Common myeloid progenitor, CD34-positive (primary cell): ENCODE measurements at regions not wholly inside any gene's neighbourhood (a gene's known extent, or its start where the extent isn't known, plus 50 kb on each side); places are given as distances from the start of the nearest gene placed in this dataset.

Source experiments
- CTCF ChIA-PET: fragments of 350-600 bp; sonication (Branson Sonifier 250); formaldehyde crosslinking; loops from one replicate; lab custom pipeline; 2021; ENCODE audit warnings: antibody characterized with exemption; lab: Charles Lee
- POLR2A ChIA-PET: fragments of 350-600 bp; sonication (Branson Sonifier 250); formaldehyde crosslinking; loops from one replicate; lab custom pipeline; 2021; ENCODE audit warnings: antibody characterized with exemption; lab: Charles Lee
- DNase-seq, 3 donors: peaks; one replicate each; pipeline versions ENCODE4 v3.0.0 to v3.0.0-alpha.2; 2013
- H3K27ac ChIP-seq, 2 experiments: 1 replicate in 1 of 2; 2 replicates in 1 of 2; pipeline ENCODE4 v1.7.0; 2013; ENCODE audit warnings: inconsistent platforms in 2 of 2, low read length in 2 of 2, mild to moderate bottlenecking in 2 of 2, low read depth in 1 of 2, moderate library complexity in 1 of 2; ENCODE audit not compliant: severe bottlenecking in 2 of 2, insufficient read depth in 1 of 2, poor library complexity in 1 of 2
- H3K27me3 ChIP-seq, 5 experiments: replicated peaks in 2 of 5; 1 replicate in 3 of 5; 2 replicates in 2 of 5; pipeline versions ENCODE4 v1.6.1 to v1.7.0; 2013; ENCODE audit warnings: low read length in 4 of 5, mild to moderate bottlenecking in 2 of 5, moderate library complexity in 2 of 5, inconsistent platforms in 1 of 5; ENCODE audit not compliant: insufficient read depth in 5 of 5, control insufficient read depth in 4 of 5
- H3K36me3 ChIP-seq, 4 experiments: 1 replicate in 2 of 4; 2 replicates in 2 of 4; pipeline versions ENCODE4 v1.6.1 to v1.7.0; 2013; ENCODE audit warnings: low read length in 3 of 4, control low read depth in 1 of 4, mild to moderate bottlenecking in 1 of 4; ENCODE audit not compliant: control insufficient read depth in 4 of 4, insufficient read depth in 4 of 4
- H3K4me1 ChIP-seq, 4 experiments: 1 replicate in 3 of 4; 2 replicates in 1 of 4; pipeline versions ENCODE4 v1.6.1 to v1.7.1; 2013; ENCODE audit warnings: low read length in 3 of 4, mild to moderate bottlenecking in 3 of 4, control low read depth in 1 of 4, inconsistent platforms in 1 of 4, moderate library complexity in 1 of 4; ENCODE audit not compliant: control insufficient read depth in 4 of 4, insufficient read depth in 4 of 4; ENCODE audit errors: control extremely low read depth in 1 of 4
- H3K4me3 ChIP-seq, 7 experiments: 1 replicate in 4 of 7; 2 replicates in 3 of 7; pipeline versions ENCODE4 v1.5.1 to v1.7.0; 2013; ENCODE audit warnings: mild to moderate bottlenecking in 7 of 7, low read length in 6 of 7, moderate library complexity in 6 of 7, inconsistent platforms in 2 of 7, low read depth in 2 of 7, control low read depth in 1 of 7; ENCODE audit not compliant: insufficient read depth in 4 of 7, control insufficient read depth in 1 of 7; ENCODE audit errors: extremely low read depth in 1 of 7
- H3K9me3 ChIP-seq, 5 experiments: 1 replicate in 4 of 5; 2 replicates in 1 of 5; pipeline versions ENCODE4 v1.6.1 to v1.7.1; 2013; ENCODE audit warnings: low read length in 4 of 5, mild to moderate bottlenecking in 2 of 5, inconsistent platforms in 1 of 5, low read depth in 1 of 5, moderate library complexity in 1 of 5; ENCODE audit not compliant: control insufficient read depth in 4 of 5, insufficient read depth in 2 of 5; ENCODE audit errors: control extremely low read depth in 1 of 5
- WGBS: methylation state at CpG from one replicate; pipeline ENCODE4 v1.1.5; 2013; ENCODE audit not compliant: insufficient coverage; 5-methylcytosine and 5-hydroxymethylcytosine counted together

DNA sequence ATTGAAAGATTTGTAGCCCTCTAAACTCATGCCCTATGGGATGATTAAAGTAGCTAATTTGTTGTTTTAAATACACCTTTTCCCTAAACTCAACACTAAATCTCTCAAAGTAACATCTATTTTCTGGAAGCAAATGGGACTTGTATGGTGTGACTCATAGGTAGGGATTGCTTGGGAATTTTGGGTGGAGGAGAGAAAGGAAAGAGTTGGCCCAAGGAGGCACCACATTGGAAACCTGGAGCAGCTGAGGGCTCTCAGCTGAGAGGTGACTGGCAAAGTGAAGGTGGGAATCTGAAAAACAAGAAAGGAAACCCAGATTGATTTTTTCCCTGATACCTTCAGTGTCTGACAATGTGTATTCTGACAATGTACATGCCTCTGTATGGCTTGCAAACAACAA is 114.8 kb upstream of the PRICKLE1 start:
- Histone ChIP-seq H3K4me3 (no peak overlapping the region), H3K27ac (no peak overlapping the region), H3K9me3 (no peaks in the 10 kb centered on the region), H3K36me3 (no peaks in the 10 kb centered on the region), H3K4me1 (peaks cover 0 to 3% (median 0%) of the 10 kb centered on the region in 4 experiments), H3K27me3 (no peaks in the 10 kb centered on the region)
- POLR2A ChIA-PET: no interaction called here
- DNase-seq: no peak
- CTCF ChIA-PET: no interaction called here

DNA sequence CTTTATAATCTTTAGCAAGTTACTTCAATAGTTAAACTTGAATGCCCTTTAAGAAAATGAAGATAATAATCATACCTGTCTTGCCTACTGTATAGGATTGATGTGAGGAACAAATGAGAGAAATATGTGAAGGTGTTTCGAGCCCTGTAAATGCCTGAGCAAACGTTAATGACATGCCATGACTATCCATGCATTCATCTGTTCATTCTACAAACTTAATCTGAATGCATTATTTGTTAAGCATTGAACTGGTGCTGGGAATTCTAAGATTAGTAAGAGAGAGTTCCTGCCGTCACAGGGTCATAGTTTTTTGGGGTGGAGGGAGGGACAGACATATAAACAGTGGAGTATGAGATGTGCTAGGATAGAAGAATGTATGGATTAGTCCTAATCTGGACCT is 111.5 kb upstream of the PRICKLE1 start:
- CTCF ChIA-PET: no interaction called here
- peaks cover 0 to 3% (median 0%) of the 10 kb centered on the region in 4 experiments for H3K4me1 ChIP-seq
- 100% methylated on average over 1 of the region's 3 CpGs for WGBS
- no peaks in the 10 kb centered on the region for H3K9me3 ChIP-seq
- H3K36me3 ChIP-seq: no peaks in the 10 kb centered on the region
- POLR2A ChIA-PET: no interaction called here
- H3K4me3 ChIP-seq: no peak overlapping the region
- no peak for DNase-seq
- no peaks in the 10 kb centered on the region for H3K27me3 ChIP-seq
- no peak overlapping the region for H3K27ac ChIP-seq

DNA sequence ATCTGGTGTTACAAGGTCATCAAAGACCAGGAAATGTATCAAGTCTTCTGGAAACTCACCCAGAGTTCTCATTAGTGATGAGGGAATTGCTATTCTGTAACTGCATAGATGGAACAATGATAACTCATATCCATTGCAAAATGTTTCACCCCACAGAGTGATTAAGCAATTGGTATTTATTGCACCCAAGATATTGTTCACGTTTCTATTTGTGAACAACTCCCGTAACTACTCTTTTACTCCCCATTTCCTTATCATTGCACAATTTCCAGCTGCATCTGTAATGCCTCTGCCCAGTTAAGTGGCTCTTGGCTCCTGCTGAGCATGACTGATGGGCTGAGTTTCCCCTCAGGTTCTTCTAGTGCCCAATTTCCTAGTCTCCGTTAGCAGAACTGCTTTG is 108.7 kb upstream of the PRICKLE1 start:
- CTCF ChIA-PET: interaction anchor here (0.9 kb wide), 1 partner anchor 8 kb away, joined by 3 read pairs; no protein-coding TSS in a partner anchor
- Histone ChIP-seq H3K4me1 (no peaks in the 10 kb centered on the region), H3K27ac (no peak overlapping the region), H3K9me3 (peaks cover 0 to 5% (median 0%) of the 10 kb centered on the region in 5 experiments), H3K27me3 (no peaks in the 10 kb centered on the region), H3K4me3 (no peak overlapping the region), H3K36me3 (no peaks in the 10 kb centered on the region)
- WGBS: 62% methylated on average over 3 of the region's 3 CpGs
- POLR2A ChIA-PET: no interaction called here
- no peak for DNase-seq

DNA sequence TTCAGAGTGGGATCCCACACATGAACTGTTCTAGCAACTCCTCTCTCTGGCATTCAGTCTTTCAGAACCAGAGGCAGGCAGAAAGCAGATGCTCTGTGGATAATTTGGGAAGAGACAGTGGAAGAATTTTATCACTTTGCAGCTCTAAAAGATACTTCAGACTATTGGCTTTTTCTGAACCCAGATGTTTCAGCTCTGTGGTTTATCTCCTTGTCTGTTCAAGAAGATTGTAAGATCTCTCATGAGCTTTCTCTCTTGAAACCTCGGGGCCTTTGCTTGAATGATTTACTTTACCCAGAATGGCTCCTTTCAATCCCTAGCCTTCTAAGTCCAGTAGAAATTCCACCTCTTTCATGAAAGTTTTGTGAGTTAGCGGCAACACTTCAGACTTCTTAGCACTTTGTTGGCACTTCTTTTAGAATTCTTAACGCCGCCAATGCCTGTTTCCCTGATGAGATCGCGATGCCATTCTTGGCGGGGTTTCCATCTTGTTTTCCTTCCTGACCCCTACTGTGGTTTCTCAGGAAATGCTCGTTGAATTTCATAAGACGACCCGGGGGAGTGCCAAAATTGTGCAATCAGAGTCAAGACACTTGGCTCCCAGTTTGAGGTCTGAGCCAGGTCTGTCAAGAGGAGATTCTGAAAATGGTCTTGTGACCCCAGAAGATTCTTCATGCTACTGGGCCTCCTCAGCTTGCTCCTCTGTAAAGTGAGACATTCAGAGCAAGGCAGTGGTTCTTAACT is 107.0 kb upstream of the PRICKLE1 start:
- DNase-seq: no peak
- H3K27ac ChIP-seq: no peak overlapping the region

DNA sequence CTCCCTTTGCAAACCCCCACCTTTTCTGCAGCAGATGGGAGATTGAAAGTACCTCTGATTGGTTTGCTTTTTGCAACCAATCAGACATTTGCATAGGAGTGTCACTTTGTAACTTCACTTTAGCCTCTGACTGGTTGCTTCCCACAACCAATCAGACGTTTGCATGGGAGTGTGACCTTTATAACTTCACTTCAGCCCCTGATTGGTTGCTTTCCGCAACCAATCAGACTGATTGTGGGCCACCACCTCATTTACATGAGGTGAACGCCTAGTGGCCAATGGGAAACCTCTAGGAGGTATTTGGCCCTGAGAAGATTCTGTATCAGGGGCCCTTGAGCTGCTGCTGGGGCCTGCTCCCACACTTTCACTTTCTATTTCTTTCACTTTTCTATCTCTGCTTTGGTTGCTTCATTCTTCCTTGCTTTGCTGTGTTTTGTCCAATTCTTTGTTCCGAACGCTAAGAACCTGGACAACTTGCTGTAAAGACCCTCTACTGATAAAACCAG is 106.0 kb upstream of the PRICKLE1 start:
- Histone ChIP-seq H3K4me1 (no peaks in the 10 kb centered on the region), H3K4me3 (no peak overlapping the region), H3K27ac (no peak overlapping the region), H3K9me3 (peaks cover 0 to 5% (median 0%) of the 10 kb centered on the region in 5 experiments), H3K36me3 (no peaks in the 10 kb centered on the region), H3K27me3 (no peaks in the 10 kb centered on the region)
- ChIA-PET POLR2A (no interaction called here), CTCF (no interaction called here)
- 100% methylated on average over 4 of the region's 5 CpGs for WGBS
- no peak for DNase-seq

More for the DNA sequence above, 107.0 kb upstream of the PRICKLE1 start:
- POLR2A ChIA-PET: no interaction called here
- Histone ChIP-seq H3K4me1 (no peaks in the 10 kb centered on the region), H3K36me3 (no peaks in the 10 kb centered on the region), H3K4me3 (no peak overlapping the region), H3K9me3 (peaks cover 0 to 5% (median 0%) of the 10 kb centered on the region in 5 experiments), H3K27me3 (no peaks in the 10 kb centered on the region)
- CTCF ChIA-PET: no interaction called here
- WGBS: 77% methylated on average over 10 of the region's 10 CpGs

DNA sequence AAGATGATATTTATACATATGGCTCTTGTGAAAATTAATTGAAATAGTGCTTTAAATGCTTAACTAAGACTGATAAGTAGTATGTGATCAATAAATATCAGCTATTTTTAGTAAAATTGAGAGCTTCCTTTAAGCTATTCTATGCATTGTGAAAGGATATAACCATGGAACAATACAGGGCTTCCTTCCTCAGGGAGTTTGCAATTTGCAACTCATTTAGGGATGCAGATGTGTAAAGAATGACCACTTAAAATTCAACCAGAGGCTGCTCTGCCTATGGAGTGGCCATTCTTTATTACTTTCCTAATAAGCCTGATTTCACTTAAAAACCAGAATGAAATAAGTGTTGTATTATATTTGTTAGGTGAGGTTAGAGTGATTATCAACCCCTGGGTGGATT is 103.2 kb upstream of the PRICKLE1 start:
- peaks cover 0 to 5% (median 0%) of the 10 kb centered on the region in 5 experiments for H3K9me3 ChIP-seq
- H3K4me1 ChIP-seq: no peaks in the 10 kb centered on the region
- no peak for DNase-seq
- no peaks in the 10 kb centered on the region for H3K27me3 ChIP-seq
- POLR2A ChIA-PET: no interaction called here
- H3K36me3 ChIP-seq: no peaks in the 10 kb centered on the region
- CTCF ChIA-PET: no interaction called here
- no peak overlapping the region for H3K27ac ChIP-seq
- no peak overlapping the region for H3K4me3 ChIP-seq

DNA sequence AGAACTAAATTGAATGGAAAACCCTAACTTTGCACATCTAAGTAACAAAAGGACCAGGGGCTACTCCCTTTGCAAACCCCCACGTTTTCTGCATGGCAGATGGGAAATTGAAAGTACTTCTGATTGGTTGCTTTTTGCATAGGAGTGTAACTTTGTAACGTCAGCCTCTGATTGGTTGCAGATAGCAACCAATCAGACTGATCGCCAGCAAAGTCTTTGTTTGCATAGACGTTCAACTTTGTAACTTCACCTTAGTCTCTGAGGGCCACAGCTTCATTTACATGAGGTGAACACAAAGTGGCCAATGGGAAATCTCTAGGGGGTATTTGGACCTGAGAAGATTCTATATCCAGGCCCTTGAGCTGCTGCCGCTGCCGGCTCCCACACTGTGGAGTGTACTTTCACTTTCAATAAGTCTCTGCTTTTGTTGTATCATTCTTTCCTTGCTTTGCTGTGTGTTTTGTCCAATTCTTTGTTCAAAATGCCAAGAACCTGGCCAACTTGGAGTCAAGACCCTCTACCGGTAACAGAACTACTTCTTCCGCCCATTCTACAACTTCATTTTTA is 102.5 kb upstream of the PRICKLE1 start:
- Histone ChIP-seq H3K4me3 (no peak overlapping the region), H3K36me3 (no peaks in the 10 kb centered on the region), H3K27me3 (no peaks in the 10 kb centered on the region), H3K27ac (no peak overlapping the region), H3K4me1 (no peaks in the 10 kb centered on the region), H3K9me3 (peaks cover 0 to 5% (median 0%) of the 10 kb centered on the region in 5 experiments)
- ChIA-PET POLR2A (no interaction called here), CTCF (no interaction called here)
- 93% methylated on average over 5 of the region's 8 CpGs for WGBS
- no peak for DNase-seq
